Neural progenitor cell (in vitro differentiated cells): ENCODE measurements at regions not wholly inside any gene's neighbourhood (a gene's known extent, or its start where the extent isn't known, plus 50 kb on each side); places are given as distances from the start of the nearest gene placed in this dataset.

Experiments
- DNase-seq: peaks from one replicate; pipeline ENCODE4 v3.0.0-alpha.2; 2016; ENCODE audit warnings: low spot score
- H2AFZ ChIP-seq: fragments of 200-600 bp; sonication (generic); replicated peaks from 2 replicates; pipeline ENCODE4 v1.6.1; 2016; ENCODE audit warnings: antibody characterized with exemption
- H3F3A ChIP-seq: fragments of 200-600 bp; sonication (generic); 2 replicates; pipeline ENCODE4 v1.6.1; 2016; ENCODE audit warnings: antibody characterized with exemption, low read depth
- H3K27ac ChIP-seq: fragments of 200-600 bp; sonication (generic); 2 replicates; pipeline ENCODE4 v1.5.1; 2016; ENCODE audit warnings: mild to moderate bottlenecking
- H3K27me3 ChIP-seq: fragments of 200-600 bp; sonication (generic); 2 replicates; pipeline ENCODE4 v1.6.1; 2016; ENCODE audit warnings: mild to moderate bottlenecking, moderate library complexity
- H3K36me3 ChIP-seq: fragments of 200-600 bp; sonication (generic); 2 replicates; pipeline ENCODE4 v1.5.1; 2016
- H3K4me1 ChIP-seq: fragments of 200-600 bp; sonication (generic); 2 replicates; pipeline ENCODE4 v1.6.1; 2016; ENCODE audit warnings: mixed run types
- H3K4me2 ChIP-seq: fragments of 200-600 bp; sonication (generic); 2 replicates; pipeline ENCODE4 v1.6.1; 2016
- H3K4me3 ChIP-seq: fragments of 200-600 bp; sonication (generic); 2 replicates; pipeline ENCODE4 v1.5.1; 2016
- H3K79me2 ChIP-seq: fragments of 200-600 bp; sonication (generic); 2 replicates; pipeline ENCODE4 v1.6.1; 2016; ENCODE audit warnings: low read depth
- H3K9ac ChIP-seq: fragments of 200-600 bp; sonication (generic); 2 replicates; pipeline ENCODE4 v1.6.1; 2016
- H3K9me3 ChIP-seq: fragments of 200-600 bp; sonication (generic); 2 replicates; pipeline ENCODE4 v1.5.1; 2016; ENCODE audit warnings: low read depth
- H4K20me1 ChIP-seq: fragments of 200-600 bp; sonication (generic); 2 replicates; pipeline ENCODE4 v1.6.1; 2016; ENCODE audit warnings: low read depth
- H3K27ac Mint-ChIP-seq: 3 replicates; pipeline ENCODE4 v1.8.0; 2021; ENCODE audit warnings: mixed read lengths
- H3K27me3 Mint-ChIP-seq: 2 replicates; pipeline ENCODE4 v1.8.0; 2022; ENCODE audit warnings: low read depth, mild to moderate bottlenecking, inconsistent platforms, moderate library complexity, mixed read lengths; ENCODE audit not compliant: insufficient read depth
- H3K36me3 Mint-ChIP-seq: 3 replicates; pipeline ENCODE4 v1.8.0; 2021; ENCODE audit warnings: mixed read lengths
- H3K4me1 Mint-ChIP-seq: 3 replicates; pipeline ENCODE4 v1.8.0; 2021; ENCODE audit warnings: mixed read lengths
- H3K4me3 Mint-ChIP-seq: 3 replicates; pipeline ENCODE4 v1.8.0; 2021; ENCODE audit warnings: mild to moderate bottlenecking, moderate library complexity, mixed read lengths
- H3K9me3 Mint-ChIP-seq: 3 replicates; pipeline ENCODE4 v1.8.0; 2020; ENCODE audit warnings: mixed read lengths
- EZH2 ChIP-seq: fragments of 200-600 bp; sonication (generic); IDR thresholded peaks from 2 replicates; pipeline ENCODE4 v1.6.1; 2017; ENCODE audit warnings: antibody characterized with exemption, mild to moderate bottlenecking, moderate library complexity
- EZH2phosphoT487 ChIP-seq: fragments of 200-600 bp; sonication (generic); IDR thresholded peaks from 2 replicates; pipeline ENCODE4 v1.6.1; 2017; ENCODE audit warnings: antibody characterized with exemption
- TF ChIP-seq, protein P1 (sequence below): fragments of 200-600 bp; sonication (generic); IDR thresholded peaks from 2 replicates; pipeline ENCODE4 v1.5.1; 2017; ENCODE audit warnings: antibody characterized with exemption, mild to moderate bottlenecking

DNA sequence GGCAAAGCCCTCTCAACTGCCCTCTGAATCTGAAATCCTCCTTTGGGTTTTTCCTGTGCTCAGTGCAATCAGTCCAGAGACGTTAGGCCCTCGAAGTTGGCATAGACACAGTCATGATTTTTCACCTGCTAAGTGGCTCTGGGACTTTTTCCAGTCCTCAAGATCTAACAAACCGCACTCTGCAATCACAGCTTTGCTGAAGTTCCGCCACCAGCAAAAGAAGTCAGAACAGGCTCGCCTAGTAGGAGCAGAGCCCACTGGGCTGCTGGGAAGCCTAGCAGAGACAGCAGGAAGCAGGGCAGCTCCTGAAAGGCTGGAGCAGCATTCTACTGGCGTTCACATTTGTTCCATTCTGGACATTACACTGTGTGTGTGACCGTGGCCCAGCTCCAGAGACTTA, 222.8 kb upstream of the KIF2A start:
- Histone ChIP-seq H3K9ac (no peak overlapping the region), H3K79me2 (no peaks in the 10 kb centered on the region), H3K36me3 (no peaks in the 10 kb centered on the region), H3F3A (no peaks in the 10 kb centered on the region), H3K27ac (no peak overlapping the region), H3K4me1 (peaks cover 6% of the 10 kb centered on the region), H3K4me2 (no peak overlapping the region), H2AFZ (no peak overlapping the region), H3K27me3 (no peaks in the 10 kb centered on the region), H4K20me1 (no peaks in the 10 kb centered on the region), H3K4me3 (no peak overlapping the region), H3K9me3 (no peaks in the 10 kb centered on the region)
- no peak overlapping the region for H3K27ac Mint-ChIP-seq
- DNase-seq: no peak
- no peak overlapping the region for H3K4me3 Mint-ChIP-seq
- H3K36me3 Mint-ChIP-seq: no peaks in the 10 kb centered on the region
- TF ChIP-seq, protein P1, sequence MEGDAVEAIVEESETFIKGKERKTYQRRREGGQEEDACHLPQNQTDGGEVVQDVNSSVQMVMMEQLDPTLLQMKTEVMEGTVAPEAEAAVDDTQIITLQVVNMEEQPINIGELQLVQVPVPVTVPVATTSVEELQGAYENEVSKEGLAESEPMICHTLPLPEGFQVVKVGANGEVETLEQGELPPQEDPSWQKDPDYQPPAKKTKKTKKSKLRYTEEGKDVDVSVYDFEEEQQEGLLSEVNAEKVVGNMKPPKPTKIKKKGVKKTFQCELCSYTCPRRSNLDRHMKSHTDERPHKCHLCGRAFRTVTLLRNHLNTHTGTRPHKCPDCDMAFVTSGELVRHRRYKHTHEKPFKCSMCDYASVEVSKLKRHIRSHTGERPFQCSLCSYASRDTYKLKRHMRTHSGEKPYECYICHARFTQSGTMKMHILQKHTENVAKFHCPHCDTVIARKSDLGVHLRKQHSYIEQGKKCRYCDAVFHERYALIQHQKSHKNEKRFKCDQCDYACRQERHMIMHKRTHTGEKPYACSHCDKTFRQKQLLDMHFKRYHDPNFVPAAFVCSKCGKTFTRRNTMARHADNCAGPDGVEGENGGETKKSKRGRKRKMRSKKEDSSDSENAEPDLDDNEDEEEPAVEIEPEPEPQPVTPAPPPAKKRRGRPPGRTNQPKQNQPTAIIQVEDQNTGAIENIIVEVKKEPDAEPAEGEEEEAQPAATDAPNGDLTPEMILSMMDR: no peak
- no peak for TF ChIP-seq EZH2phosphoT487
- H3K27me3 Mint-ChIP-seq: peaks cover 6% of the 10 kb centered on the region
- H3K9me3 Mint-ChIP-seq: peaks cover 3% of the 10 kb centered on the region
- peaks cover 20% of the 10 kb centered on the region for H3K4me1 Mint-ChIP-seq

DNA sequence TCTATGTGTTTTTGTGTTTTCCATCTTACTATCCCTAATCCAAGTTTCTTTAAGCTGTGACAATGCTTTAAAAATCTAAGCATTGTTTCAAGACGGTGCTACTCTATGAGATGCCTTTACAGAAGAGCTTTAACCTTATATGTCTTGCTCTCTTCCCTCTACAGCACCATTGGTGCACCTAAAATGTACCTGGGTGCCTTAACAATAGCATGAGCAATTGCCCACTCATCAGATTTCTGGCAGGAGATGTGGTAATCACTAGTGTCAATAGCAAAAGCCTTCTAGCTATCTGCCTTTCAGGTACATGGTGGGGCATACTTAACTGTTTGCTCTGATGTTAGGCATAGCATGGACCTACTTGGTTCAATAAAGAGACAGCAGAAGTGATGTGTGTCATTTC, 222.3 kb upstream of the KIF2A start:
- no peaks in the 10 kb centered on the region for H3K79me2 ChIP-seq
- DNase-seq: no peak
- H3K9me3 ChIP-seq: no peaks in the 10 kb centered on the region
- H3K36me3 ChIP-seq: no peaks in the 10 kb centered on the region
- Mint-ChIP-seq H3K4me1 (peaks cover 16% of the 10 kb centered on the region), H3K27ac (no peak overlapping the region), H3K4me3 (no peak overlapping the region), H3K27me3 (peaks cover 6% of the 10 kb centered on the region), H3K36me3 (no peaks in the 10 kb centered on the region), H3K9me3 (peaks cover 3% of the 10 kb centered on the region)
- peaks cover 2% of the 10 kb centered on the region for H3K4me1 ChIP-seq
- no peak overlapping the region for H3K4me2 ChIP-seq
- no peak overlapping the region for H3K27ac ChIP-seq
- no peak overlapping the region for H3K9ac ChIP-seq
- H3K27me3 ChIP-seq: no peaks in the 10 kb centered on the region
- TF ChIP-seq EZH2phosphoT487: no peak
- TF ChIP-seq, protein P1: no peak
- no peak for TF ChIP-seq EZH2
- H3K4me3 ChIP-seq: no peak overlapping the region
- H3F3A ChIP-seq: no peaks in the 10 kb centered on the region
- no peaks in the 10 kb centered on the region for H4K20me1 ChIP-seq
- H2AFZ ChIP-seq: no peak overlapping the region

DNA sequence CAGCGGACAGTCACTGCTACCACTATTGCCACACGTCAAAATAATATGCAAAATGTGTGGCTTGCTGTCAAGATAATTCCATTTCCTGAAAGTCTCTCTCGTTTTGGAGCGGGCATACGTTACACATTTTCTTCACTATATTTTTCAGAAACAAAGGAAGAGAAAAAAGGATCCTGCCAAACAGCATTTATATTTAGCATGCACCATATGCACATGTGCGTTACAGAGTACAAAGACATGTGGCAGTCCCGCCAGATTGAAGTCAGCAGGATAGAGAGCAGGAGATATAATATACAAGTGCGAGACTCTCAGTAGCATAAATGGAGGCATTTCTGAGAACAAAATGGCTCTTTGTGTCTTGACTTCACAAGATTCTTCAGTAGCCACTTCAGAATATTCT, 221.6 kb upstream of the KIF2A start:
- Histone ChIP-seq H3K36me3 (no peaks in the 10 kb centered on the region), H3K9ac (no peak overlapping the region), H4K20me1 (no peaks in the 10 kb centered on the region), H3K4me2 (no peak overlapping the region), H2AFZ (no peak overlapping the region), H3K27me3 (no peaks in the 10 kb centered on the region), H3F3A (no peaks in the 10 kb centered on the region), H3K4me1 (no peaks in the 10 kb centered on the region), H3K4me3 (no peak overlapping the region), H3K79me2 (no peaks in the 10 kb centered on the region), H3K27ac (no peak overlapping the region), H3K9me3 (no peaks in the 10 kb centered on the region)
- Mint-ChIP-seq H3K27ac (no peak overlapping the region), H3K27me3 (peaks cover 6% of the 10 kb centered on the region), H3K4me1 (peaks cover 14% of the 10 kb centered on the region), H3K9me3 (peaks cover 3% of the 10 kb centered on the region), H3K36me3 (no peaks in the 10 kb centered on the region), H3K4me3 (no peak overlapping the region)
- no peak for DNase-seq
- TF ChIP-seq EZH2 (no peak), EZH2phosphoT487 (no peak)
- TF ChIP-seq, protein P1: no peak

DNA sequence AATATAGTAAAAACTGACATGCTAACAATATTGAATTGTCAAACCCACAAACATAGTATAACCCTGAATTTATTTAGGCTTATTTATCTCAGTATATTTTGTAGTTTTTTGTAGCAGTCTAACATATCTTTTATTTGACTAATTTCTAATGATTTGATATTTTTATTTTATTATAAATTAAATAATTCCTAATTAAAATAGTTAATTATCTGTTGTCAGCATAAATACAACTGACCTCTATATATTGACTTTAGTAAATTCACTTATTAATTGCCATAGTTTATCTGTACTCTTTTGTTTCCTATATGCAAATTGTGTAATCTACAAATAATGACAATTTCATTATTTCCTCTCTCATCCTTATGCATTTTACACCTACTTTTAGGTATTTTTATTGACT, 215.1 kb upstream of the KIF2A start:
- Histone ChIP-seq H3K36me3 (no peaks in the 10 kb centered on the region), H3K4me2 (no peak overlapping the region), H4K20me1 (no peaks in the 10 kb centered on the region), H3K9ac (no peak overlapping the region), H3K9me3 (no peaks in the 10 kb centered on the region), H3K27ac (no peak overlapping the region), H3K4me3 (no peak overlapping the region), H3K27me3 (no peaks in the 10 kb centered on the region), H2AFZ (no peak overlapping the region), H3K79me2 (no peaks in the 10 kb centered on the region), H3K4me1 (peaks cover 9% of the 10 kb centered on the region), H3F3A (no peaks in the 10 kb centered on the region)
- TF ChIP-seq EZH2phosphoT487 (no peak), EZH2 (no peak)
- TF ChIP-seq, protein P1: no peak
- Mint-ChIP-seq H3K9me3 (peaks cover 2% of the 10 kb centered on the region), H3K36me3 (no peaks in the 10 kb centered on the region), H3K4me3 (no peak overlapping the region), H3K4me1 (peaks cover 24% of the 10 kb centered on the region), H3K27me3 (peaks cover 4% of the 10 kb centered on the region), H3K27ac (no peak overlapping the region)
- DNase-seq: no peak
